Muscle layer of duodenum (tissue), 2 donors: ENCODE measurements at regions not wholly inside any gene's neighbourhood (a gene's known extent, or its start where the extent isn't known, plus 50 kb on each side); places are given as distances from the start of the nearest gene placed in this dataset.

Experiments
- H3K27ac ChIP-seq: one replicate; pipeline ENCODE4 v1.7.0; 2013; ENCODE audit warnings: mild to moderate bottlenecking, low read length
- H3K27me3 ChIP-seq: one replicate; pipeline ENCODE4 v1.7.0; 2013; ENCODE audit warnings: low read depth, mild to moderate bottlenecking, control low read depth, low read length
- H3K36me3 ChIP-seq, 2 donors: one replicate each; pipeline ENCODE4 v1.7.0; 2013; ENCODE audit warnings: low read length in 2 of 2, control low read depth in 1 of 2, mild to moderate bottlenecking in 1 of 2; ENCODE audit not compliant: insufficient read depth in 2 of 2, control insufficient read depth in 1 of 2
- H3K4me1 ChIP-seq, 2 donors: one replicate each; pipeline ENCODE4 v1.7.0; 2013; ENCODE audit warnings: low read length in 2 of 2, mild to moderate bottlenecking in 2 of 2, control low read depth in 1 of 2, moderate library complexity in 1 of 2; ENCODE audit not compliant: insufficient read depth in 2 of 2, control insufficient read depth in 1 of 2
- H3K4me3 ChIP-seq, 2 donors: one replicate each; pipeline ENCODE4 v1.7.0; 2013; ENCODE audit warnings: low read length in 2 of 2, low read depth in 1 of 2, mild to moderate bottlenecking in 1 of 2
- H3K9me3 ChIP-seq, 2 donors: one replicate each; pipeline ENCODE4 v1.7.0; 2013; ENCODE audit warnings: low read length in 2 of 2, control low read depth in 1 of 2, mild to moderate bottlenecking in 1 of 2; ENCODE audit not compliant: control insufficient read depth in 1 of 2
- donor health status: healthy.

- peaks cover 26% of the 10 kb centered on the region for H3K27me3 ChIP-seq
- H3K9me3 ChIP-seq: no peaks in the 10 kb centered on the region
- no peak overlapping the region for H3K27ac ChIP-seq
- no peak overlapping the region for H3K4me3 ChIP-seq
- H3K36me3 ChIP-seq: no peaks in the 10 kb centered on the region
- peaks cover 0 to 34% of the 10 kb centered on the region in 2 donors for H3K4me1 ChIP-seq
Measured at GRCh38 chr11:43583548-43583947, 97.0 kb upstream of the HSD17B12 start.

GRCh38 chr11:43585877-43586608, 94.5 kb upstream of the HSD17B12 start:
- Histone ChIP-seq H3K4me3 (no peak overlapping the region), H3K27me3 (peaks cover 19% of the 10 kb centered on the region), H3K36me3 (no peaks in the 10 kb centered on the region), H3K4me1 (peaks cover 0 to 13% of the 10 kb centered on the region in 2 donors), H3K27ac (no peak overlapping the region), H3K9me3 (no peaks in the 10 kb centered on the region)

- Histone ChIP-seq H3K27ac (no peak overlapping the region), H3K36me3 (no peaks in the 10 kb centered on the region), H3K4me3 (no peak overlapping the region), H3K27me3 (no peaks in the 10 kb centered on the region), H3K4me1 (no peaks in the 10 kb centered on the region), H3K9me3 (no peaks in the 10 kb centered on the region)
Measured at GRCh38 chr11:43589601-43590250, 90.8 kb upstream of the HSD17B12 start.

- Histone ChIP-seq H3K9me3 (no peaks in the 10 kb centered on the region), H3K27ac (no peak overlapping the region), H3K27me3 (no peaks in the 10 kb centered on the region), H3K36me3 (no peaks in the 10 kb centered on the region), H3K4me3 (no peak overlapping the region), H3K4me1 (no peaks in the 10 kb centered on the region)
Measured at GRCh38 chr11:43601511-43601910, 79.0 kb upstream of the HSD17B12 start.

GRCh38 chr11:43602670-43603069, 77.9 kb upstream of the HSD17B12 start:
- H3K27me3 ChIP-seq: no peaks in the 10 kb centered on the region
- no peaks in the 10 kb centered on the region for H3K9me3 ChIP-seq
- H3K36me3 ChIP-seq: no peaks in the 10 kb centered on the region
- H3K4me3 ChIP-seq: no peak overlapping the region
- H3K27ac ChIP-seq: no peak overlapping the region
- no peaks in the 10 kb centered on the region for H3K4me1 ChIP-seq

GRCh38 chr11:43614214-43614613, 66.3 kb upstream of the HSD17B12 start:
- no peaks in the 10 kb centered on the region for H3K36me3 ChIP-seq
- peaks cover 0 to 4% of the 10 kb centered on the region in 2 donors for H3K9me3 ChIP-seq
- H3K4me1 ChIP-seq: no peaks in the 10 kb centered on the region
- H3K4me3 ChIP-seq: no peak overlapping the region
- no peaks in the 10 kb centered on the region for H3K27me3 ChIP-seq
- H3K27ac ChIP-seq: no peak overlapping the region

- H3K9me3 ChIP-seq: peaks cover 0 to 4% of the 10 kb centered on the region in 2 donors
Measured at GRCh38 chr11:43619863-43620505, 60.6 kb upstream of the HSD17B12 start.

GRCh38 chr11:43626798-43627197, 53.7 kb upstream of the HSD17B12 start:
- H3K36me3 ChIP-seq: no peaks in the 10 kb centered on the region
- no peaks in the 10 kb centered on the region for H3K4me1 ChIP-seq
- H3K27me3 ChIP-seq: no peaks in the 10 kb centered on the region
- H3K9me3 ChIP-seq: no peaks in the 10 kb centered on the region
- no peak overlapping the region for H3K4me3 ChIP-seq
- no peak overlapping the region for H3K27ac ChIP-seq

More at GRCh38 chr11:43619863-43620505, 60.6 kb upstream of the HSD17B12 start:
- Histone ChIP-seq H3K27me3 (no peaks in the 10 kb centered on the region), H3K4me3 (no peak overlapping the region), H3K27ac (no peak overlapping the region), H3K36me3 (no peaks in the 10 kb centered on the region), H3K4me1 (no peaks in the 10 kb centered on the region)
